Breast epithelium (tissue), 4 donors: ENCODE measurements at regions not wholly inside any gene's neighbourhood (a gene's known extent, or its start where the extent isn't known, plus 50 kb on each side); places are given as distances from the start of the nearest gene placed in this dataset.

Experiments
- DNase-seq, 2 donors: peaks; one replicate each; pipeline ENCODE4 v3.0.0-alpha.2; 2019; ENCODE audit warnings: low spot score in 2 of 2
- H3K27ac ChIP-seq, 2 donors: fragments of 200-600 bp; sonication (generic) in 1 of 2; one replicate each; pipeline ENCODE4 v1.5.1; 2016 to 2019; ENCODE audit warnings: mild to moderate bottlenecking in 1 of 2
- H3K27me3 ChIP-seq, 2 donors: fragments of 200-600 bp; sonication (generic) in 1 of 2; one replicate each; pipeline versions ENCODE4 v1.5.1 to v1.6.0; 2017 to 2019; ENCODE audit warnings: control low read depth in 1 of 2, mild to moderate bottlenecking in 1 of 2
- H3K36me3 ChIP-seq: fragments of 200-600 bp; one replicate; pipeline ENCODE4 v1.5.1; 2019
- H3K4me1 ChIP-seq, 2 donors: fragments of 200-600 bp; sonication (generic); one replicate each; pipeline ENCODE4 v1.5.1; 2016 to 2019; ENCODE audit warnings: control low read depth in 1 of 2
- H3K4me3 ChIP-seq, 3 donors: fragments of 200-600 bp; sonication (generic); 1 replicate in 2 of 3; 2 replicates in 1 of 3; pipeline ENCODE4 v1.5.1; 2016 to 2019; ENCODE audit warnings: mild to moderate bottlenecking in 3 of 3, moderate library complexity in 2 of 3
- H3K9me3 ChIP-seq, 2 donors: fragments of 200-600 bp; sonication (generic) in 1 of 2; one replicate each; pipeline ENCODE4 v1.5.1; 2016 to 2019; ENCODE audit warnings: control low read depth in 1 of 2
- CTCF ChIP-seq, 3 donors: fragments of 450-650 bp; IDR thresholded peaks; one replicate each; pipeline ENCODE4 v1.5.1; 2016 to 2017; ENCODE audit warnings: antibody characterized with exemption in 3 of 3, mild to moderate bottlenecking in 3 of 3, moderate library complexity in 3 of 3
- POLR2A ChIP-seq: fragments of 450-650 bp; IDR thresholded peaks from one replicate; pipeline ENCODE4 v1.6.1; 2016; ENCODE audit warnings: antibody characterized with exemption, mild to moderate bottlenecking, moderate library complexity
- POLR2AphosphoS5 ChIP-seq, 3 donors: sonication (generic); formaldehyde crosslinking; IDR thresholded peaks; one replicate each; pipeline ENCODE4 v1.6.1; 2017; ENCODE audit warnings: antibody characterized with exemption in 3 of 3
- intact Hi-C: fragments of 100-400 bp; cut with DNase I; formaldehyde crosslinking; loops from one replicate; pipeline ENCODE4 v1.15.1; 2023; ENCODE audit warnings: low total_unique reads

GRCh38 chr10:8435186-8436055, 380.9 kb downstream of the GATA3 start:
- Histone ChIP-seq H3K27ac (peak overlapping the region; percentile 37 to 71), H3K36me3 (no peaks in the 10 kb centered on the region), H3K4me1 (no peaks in the 10 kb centered on the region), H3K27me3 (no peaks in the 10 kb centered on the region), H3K4me3 (no peak overlapping the region), H3K9me3 (no peaks in the 10 kb centered on the region)
- TF ChIP-seq POLR2A (no peak), POLR2AphosphoS5 (IDR thresholded peaks at IDR 0.05) (peak in 1 of 3 donors; percentile 21), CTCF (IDR thresholded peaks at IDR 0.05) (peak in 1 of 3 donors; percentile 27)
- peak in 1 of 2 donors; percentile 65 for DNase-seq
- intact Hi-C loops: no loop called here

GRCh38 chr10:8437896-8438295, 383.4 kb downstream of the GATA3 start:
- Histone ChIP-seq H3K27ac (no peak overlapping the region), H3K36me3 (no peaks in the 10 kb centered on the region), H3K9me3 (no peaks in the 10 kb centered on the region), H3K27me3 (no peaks in the 10 kb centered on the region), H3K4me3 (no peak overlapping the region), H3K4me1 (no peaks in the 10 kb centered on the region)
- TF ChIP-seq POLR2AphosphoS5 (IDR thresholded peaks at IDR 0.05): no peak
- no peak for TF ChIP-seq POLR2A
- TF ChIP-seq CTCF (IDR thresholded peaks at IDR 0.05): no peak
- DNase-seq: no peak
- intact Hi-C loops: no loop called here

- Histone ChIP-seq H3K36me3 (no peaks in the 10 kb centered on the region), H3K9me3 (no peaks in the 10 kb centered on the region), H3K27me3 (no peaks in the 10 kb centered on the region), H3K27ac (no peak overlapping the region), H3K4me1 (no peaks in the 10 kb centered on the region), H3K4me3 (no peak overlapping the region)
- DNase-seq: no peak
- TF ChIP-seq POLR2AphosphoS5 (IDR thresholded peaks at IDR 0.05) (no peak), CTCF (IDR thresholded peaks at IDR 0.05) (no peak), POLR2A (no peak)
- intact Hi-C loops: no loop called here
These were observed 384.1 kb downstream of the GATA3 start for GRCh38 chr10:8438603-8439002.

- TF ChIP-seq POLR2AphosphoS5 (IDR thresholded peaks at IDR 0.05): no peak
- no peak for TF ChIP-seq POLR2A
- no peak for TF ChIP-seq CTCF (IDR thresholded peaks at IDR 0.05)
- intact Hi-C loops: no loop called here
- H3K27ac ChIP-seq: no peak overlapping the region
- no peaks in the 10 kb centered on the region for H3K27me3 ChIP-seq
- no peaks in the 10 kb centered on the region for H3K9me3 ChIP-seq
- no peak for DNase-seq
- H3K4me3 ChIP-seq: no peak overlapping the region
- H3K36me3 ChIP-seq: no peaks in the 10 kb centered on the region
- no peaks in the 10 kb centered on the region for H3K4me1 ChIP-seq
These were observed 384.6 kb downstream of the GATA3 start for GRCh38 chr10:8439040-8439439.

- intact Hi-C loops: no loop called here
- H3K9me3 ChIP-seq: no peaks in the 10 kb centered on the region
- TF ChIP-seq POLR2A (no peak), POLR2AphosphoS5 (IDR thresholded peaks at IDR 0.05) (no peak), CTCF (IDR thresholded peaks at IDR 0.05) (no peak)
- no peaks in the 10 kb centered on the region for H3K4me1 ChIP-seq
- H3K27ac ChIP-seq: no peak overlapping the region
- H3K4me3 ChIP-seq: no peak overlapping the region
- H3K27me3 ChIP-seq: no peaks in the 10 kb centered on the region
- no peaks in the 10 kb centered on the region for H3K36me3 ChIP-seq
- DNase-seq: no peak
These were observed 390.1 kb downstream of the GATA3 start for GRCh38 chr10:8444630-8445029.
